ENCODE measurements at regions not wholly inside any gene's neighbourhood (a gene's known extent, or its start where the extent isn't known, plus 50 kb on each side); places are given as distances from the start of the nearest gene placed in this dataset.

DNA sequence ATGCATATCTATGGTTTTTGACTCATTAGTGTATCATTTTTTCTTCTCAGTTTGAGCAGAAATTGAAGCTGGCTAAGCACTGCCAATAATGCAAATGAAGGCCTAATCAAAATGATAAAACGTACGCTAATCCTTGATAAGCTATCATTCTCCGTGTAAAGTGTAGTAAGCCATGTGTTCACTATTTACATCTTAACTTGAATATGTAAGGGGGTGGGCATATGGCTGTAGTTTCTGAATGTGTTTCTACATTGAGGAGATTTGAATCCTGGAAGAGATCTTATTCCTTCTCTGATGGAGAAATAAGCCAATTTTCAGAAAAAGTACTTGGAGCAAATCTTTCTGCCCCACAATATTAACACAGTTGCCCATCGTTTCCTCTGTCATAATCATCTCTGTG lies 351.8 kb upstream of the ANO3 start:
- DNase-seq (ENCODE audit: low spot score): no peak

- peak; percentile 66 for DNase-seq (ENCODE audit: low spot score)
Observed at GRCh38 chr11:25981998-25982397, 349.9 kb upstream of the ANO3 start.

DNA sequence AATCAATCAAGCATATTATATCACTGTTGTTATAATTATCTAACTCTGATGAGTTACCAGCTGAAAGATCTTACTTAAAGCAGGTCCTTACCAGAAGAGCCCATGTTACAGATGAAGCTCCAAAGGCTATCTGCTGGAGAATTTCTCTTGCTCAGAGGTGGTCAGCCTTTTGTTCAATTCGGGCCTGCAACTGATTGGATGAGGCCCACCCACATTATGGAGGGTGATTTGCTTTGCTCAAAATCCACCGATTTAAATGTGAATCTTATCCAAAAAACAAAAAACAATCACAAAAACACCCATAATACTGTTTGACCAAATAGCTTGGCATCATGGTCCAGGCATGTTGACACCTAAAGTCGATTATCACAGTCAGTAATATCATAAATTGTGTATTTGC lies 348.6 kb upstream of the ANO3 start:
- no peak for DNase-seq (ENCODE audit: low spot score)

DNA sequence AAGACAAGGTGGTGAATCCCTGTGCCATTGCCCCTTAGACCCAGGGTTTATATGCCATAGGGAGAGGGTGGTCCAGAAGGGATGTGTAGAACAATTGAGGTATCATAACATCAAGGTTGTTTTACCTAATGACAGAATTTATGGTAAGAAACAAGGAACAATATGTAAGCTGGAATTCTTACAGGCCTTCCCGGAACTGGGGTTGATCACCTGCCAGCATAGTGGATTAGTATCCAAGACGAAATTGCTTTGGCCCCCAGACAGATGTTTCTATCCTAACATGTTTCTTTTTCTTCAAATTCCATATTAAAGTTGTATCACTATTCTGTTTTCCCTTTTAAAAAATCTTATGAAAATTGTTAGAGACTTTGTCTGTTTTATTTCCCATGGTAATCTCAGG lies 343.8 kb upstream of the ANO3 start:
- DNase-seq (ENCODE audit: low spot score): no peak

DNA sequence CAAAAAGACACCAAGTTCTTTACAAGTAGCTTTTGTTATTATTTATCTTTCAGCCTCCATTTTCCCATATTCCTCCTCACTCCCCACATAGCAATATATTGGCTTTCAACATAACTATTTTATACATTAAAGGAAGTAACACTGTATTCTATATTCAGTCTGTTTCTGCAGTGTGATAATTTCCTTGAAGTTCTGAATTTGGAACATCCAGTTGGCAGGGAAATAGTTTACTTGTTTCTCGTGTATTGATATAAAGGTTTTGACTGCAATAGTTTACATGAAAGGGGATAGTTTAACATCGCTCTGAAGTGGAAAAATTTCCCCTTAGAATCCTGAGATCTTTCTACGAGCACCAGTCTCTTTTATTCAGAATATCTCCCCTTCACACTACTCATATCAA lies 341.5 kb upstream of the ANO3 start:
- DNase-seq (ENCODE audit: low spot score): no peak

DNA sequence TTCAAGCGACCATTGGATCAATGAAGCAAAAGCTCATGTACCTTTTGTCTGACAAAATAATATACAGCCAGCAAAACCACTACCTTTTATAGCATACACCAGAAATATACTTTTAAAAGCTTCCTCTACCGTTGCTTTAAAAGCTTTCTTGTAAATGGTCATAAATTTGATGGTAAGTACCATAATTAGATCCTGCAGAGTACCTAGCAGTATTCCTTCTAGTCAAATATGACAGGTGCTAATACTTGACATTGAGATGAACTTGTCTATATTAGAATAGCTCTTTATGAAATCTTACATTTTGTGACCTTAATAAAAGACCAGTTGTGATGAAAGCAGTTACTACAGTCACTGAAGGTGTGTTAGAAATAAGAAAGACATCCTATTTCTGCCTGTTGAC lies 340.5 kb upstream of the ANO3 start:
- no peak for DNase-seq (ENCODE audit: low spot score)

- no peak for DNase-seq (ENCODE audit: low spot score)
Observed at GRCh38 chr11:25992294-25992693, 339.6 kb upstream of the ANO3 start.

DNA sequence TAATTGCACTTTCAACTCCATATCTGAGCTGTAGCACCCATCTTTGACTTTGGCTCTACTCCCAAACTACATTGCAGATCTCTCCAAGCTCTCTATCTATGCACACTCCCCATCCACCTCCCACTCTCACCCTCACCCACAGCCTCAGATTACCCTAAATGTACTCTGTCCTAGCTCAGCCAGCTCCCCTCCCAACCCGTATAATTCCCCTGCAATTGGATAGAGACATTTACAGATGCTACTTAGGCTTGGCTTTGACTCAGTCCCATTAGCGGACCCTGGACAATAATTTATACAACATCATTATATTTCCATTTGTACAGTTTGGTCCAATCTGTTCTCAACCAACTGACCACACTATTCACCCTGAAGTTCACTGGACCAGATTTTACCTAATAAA lies 338.9 kb upstream of the ANO3 start:
- DNase-seq (ENCODE audit: low spot score): no peak

- DNase-seq (ENCODE audit: low spot score): no peak
Observed at GRCh38 chr11:26011474-26011873, 320.5 kb upstream of the ANO3 start.

- no peak for DNase-seq (ENCODE audit: low spot score)
Observed at GRCh38 chr11:26014456-26015115, 317.3 kb upstream of the ANO3 start.

- no peak for DNase-seq (ENCODE audit: low spot score)
Observed at GRCh38 chr11:26017322-26017860, 314.5 kb upstream of the ANO3 start.

DNA sequence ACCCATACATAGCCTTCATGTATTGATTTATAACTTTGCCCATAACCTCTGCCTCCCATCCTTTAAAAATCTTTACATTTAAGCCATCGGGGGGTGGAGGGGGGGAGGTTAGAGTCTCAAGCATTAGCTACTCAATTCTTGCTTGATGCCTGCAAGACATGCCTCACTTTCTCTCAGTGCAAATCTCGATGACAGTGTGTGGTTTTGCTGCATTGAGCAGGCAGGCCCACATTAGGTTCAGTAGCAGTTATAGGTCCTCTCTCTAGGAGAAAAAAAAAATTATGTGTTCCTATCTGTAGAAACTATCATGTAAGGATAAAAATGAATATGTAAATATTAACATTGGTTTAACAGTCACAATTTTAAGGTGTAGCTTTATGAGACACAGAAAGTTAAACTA lies 314.0 kb upstream of the ANO3 start:
- DNase-seq (ENCODE audit: low spot score): no peak

- no peak for DNase-seq (ENCODE audit: low spot score)
Observed at GRCh38 chr11:26018336-26018735, 313.6 kb upstream of the ANO3 start.

- no peak for DNase-seq (ENCODE audit: low spot score)
Observed at GRCh38 chr11:26019386-26019785, 312.5 kb upstream of the ANO3 start.

DNA sequence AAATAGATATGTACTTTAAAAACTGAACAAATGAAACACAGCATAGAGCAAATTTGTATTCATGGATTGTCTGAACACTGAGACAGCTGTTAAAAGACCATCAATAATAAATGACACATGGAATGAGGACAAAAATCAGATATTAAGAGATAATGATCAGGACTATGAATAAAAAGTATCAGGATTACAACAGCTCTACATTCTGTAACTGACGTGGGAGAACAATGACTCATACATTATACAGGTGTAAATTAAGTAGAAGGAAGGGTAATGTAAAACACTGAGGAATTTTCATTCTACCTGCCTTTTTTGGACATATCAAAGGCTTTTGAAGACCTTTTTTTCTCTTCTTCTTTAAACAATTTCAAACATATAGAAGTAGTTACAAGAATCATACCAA lies 310.9 kb upstream of the ANO3 start:
- no peak for DNase-seq (ENCODE audit: low spot score)

DNA sequence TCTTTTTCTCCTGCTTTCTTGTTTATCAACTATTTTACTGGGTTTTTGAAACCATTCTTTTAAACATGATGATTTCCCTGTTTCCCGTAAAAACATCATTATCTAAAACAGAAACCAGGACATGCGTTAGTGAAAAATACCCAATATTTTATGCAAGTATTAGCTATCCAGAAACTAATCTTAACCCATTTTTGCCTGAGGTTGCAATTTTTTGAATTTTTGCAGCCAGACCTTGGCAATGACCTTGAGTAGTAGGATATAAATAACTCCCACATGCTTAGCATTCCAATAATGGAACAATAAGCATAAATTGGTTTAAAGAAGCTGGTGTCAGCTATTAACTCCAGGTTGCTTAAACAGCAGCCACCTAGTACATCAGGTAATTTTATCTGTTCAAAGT lies 308.9 kb upstream of the ANO3 start:
- DNase-seq (ENCODE audit: low spot score): no peak

DNA sequence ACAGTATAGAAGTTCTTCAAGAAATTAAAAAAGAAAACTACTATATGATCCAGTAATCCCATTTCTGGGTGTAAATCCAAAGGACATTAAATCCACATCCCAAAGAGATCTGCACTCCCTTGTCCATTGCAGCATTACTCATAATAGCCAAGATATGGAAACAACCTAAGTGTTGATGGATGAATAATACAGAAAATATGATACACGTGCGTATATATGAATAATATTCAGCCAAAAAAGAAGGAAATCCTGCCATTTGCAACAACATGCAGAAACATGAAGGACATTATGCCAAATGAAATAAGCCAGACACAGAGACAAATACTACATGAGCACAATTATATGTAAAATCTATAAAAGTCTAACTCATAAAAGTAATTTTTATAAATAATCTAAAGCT lies 306.3 kb upstream of the ANO3 start:
- no peak for DNase-seq (ENCODE audit: low spot score)

GRCh38 chr11:26026078-26026477 lies 305.9 kb upstream of the ANO3 start:
- no peak for DNase-seq (ENCODE audit: low spot score)

DNA sequence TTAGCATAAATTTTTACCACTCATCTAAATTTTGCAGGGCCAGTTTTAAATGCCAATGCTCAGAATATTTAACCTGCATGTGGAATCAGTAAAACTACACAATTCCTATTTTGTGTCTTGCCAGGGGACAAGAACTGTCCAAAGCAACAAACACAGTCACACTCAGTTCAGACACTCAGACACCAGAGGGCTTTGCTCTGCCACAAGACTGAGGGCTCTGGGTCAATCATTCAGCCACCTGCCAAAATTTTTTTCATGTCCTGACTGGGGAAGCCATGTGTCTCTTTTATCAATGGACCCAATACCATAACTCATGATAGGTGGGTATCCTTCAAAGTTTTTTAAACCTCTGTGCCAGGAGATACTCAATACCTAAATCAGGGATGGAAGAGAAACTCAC lies 304.0 kb upstream of the ANO3 start:
- no peak for DNase-seq (ENCODE audit: low spot score)

- DNase-seq (ENCODE audit: low spot score): no peak
Observed at GRCh38 chr11:26028393-26028911, 303.5 kb upstream of the ANO3 start.

GRCh38 chr11:26030399-26030798 lies 301.5 kb upstream of the ANO3 start:
- no peak for DNase-seq (ENCODE audit: low spot score)

GRCh38 chr11:26032241-26032640 lies 299.7 kb upstream of the ANO3 start:
- no peak for DNase-seq (ENCODE audit: low spot score)

- no peak for DNase-seq (ENCODE audit: low spot score)
Observed at GRCh38 chr11:26035696-26036095, 296.2 kb upstream of the ANO3 start.

- DNase-seq (ENCODE audit: low spot score): no peak
Observed at GRCh38 chr11:26037716-26038115, 294.2 kb upstream of the ANO3 start.
